A549 (cell line): ENCODE measurements at regions not wholly inside any gene's neighbourhood (a gene's known extent, or its start where the extent isn't known, plus 50 kb on each side); places are given as distances from the start of the nearest gene placed in this dataset.

ENCODE experiments used
- CEBPB ChIP-seq, 2 experiments: fragments of >200 bp in 1 of 2; sonication (Bioruptor Twin) in 1 of 2; formaldehyde crosslinking in 1 of 2; IDR thresholded peaks; 2 replicates each; pipeline ENCODE4 v1.6.1; 2012 to 2016
- POLR2A ChIP-seq: IDR thresholded peaks from 2 replicates; pipeline ENCODE4 v1.6.1; 2012; ENCODE audit warnings: mild to moderate bottlenecking, low read length
- TF ChIP-seq, protein P1 (sequence below): IDR thresholded peaks from 2 replicates; pipeline ENCODE4 v1.6.1; 2012

GRCh38 chr2:49343638-49344037 lies 189.3 kb upstream of the FSHR start:
- TF ChIP-seq POLR2A = no peak
- TF ChIP-seq, protein P1, sequence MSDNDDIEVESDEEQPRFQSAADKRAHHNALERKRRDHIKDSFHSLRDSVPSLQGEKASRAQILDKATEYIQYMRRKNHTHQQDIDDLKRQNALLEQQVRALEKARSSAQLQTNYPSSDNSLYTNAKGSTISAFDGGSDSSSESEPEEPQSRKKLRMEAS = no peak
- TF ChIP-seq CEBPB (IDR thresholded peaks at IDR 0.05) = no peak
